SW480 (cell line): ENCODE measurements at regions not wholly inside any gene's neighbourhood (a gene's known extent, or its start where the extent isn't known, plus 50 kb on each side); places are given as distances from the start of the nearest gene placed in this dataset.

Experiments
- DNase-seq: peaks from one replicate; pipeline ENCODE4 v3.0.0-alpha.2; 2016; ENCODE audit warnings: low spot score

DNA sequence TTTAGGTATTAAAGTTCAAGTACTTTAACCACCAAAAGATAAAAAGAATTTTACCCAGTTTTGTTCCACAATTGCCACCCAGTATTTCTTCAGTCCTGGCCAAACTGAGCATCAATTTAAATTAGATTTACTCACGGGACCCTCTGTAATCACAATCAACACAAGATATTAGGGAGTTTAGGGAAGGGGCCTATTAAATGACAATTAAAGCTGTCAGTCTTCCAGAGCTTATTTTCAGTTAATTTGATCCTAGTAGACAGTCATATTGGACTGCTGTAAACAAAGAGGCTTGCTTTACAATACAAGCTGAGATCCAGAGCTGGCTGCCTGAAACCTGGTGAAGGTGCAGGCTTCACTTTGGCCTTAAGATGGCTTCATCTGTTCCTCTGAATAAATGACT is 321.2 kb upstream of the NBEA start:
- DNase-seq, result no peak

- no peak for DNase-seq
Measured at GRCh38 chr13:34623331-34623730, 318.7 kb upstream of the NBEA start.

GRCh38 chr13:34627509-34628208 is 314.4 kb upstream of the NBEA start:
- peak; percentile 14 for DNase-seq

- DNase-seq, result no peak
Measured at GRCh38 chr13:34628209-34628682, 313.8 kb upstream of the NBEA start.

GRCh38 chr13:34634448-34634847 is 307.6 kb upstream of the NBEA start:
- no peak for DNase-seq

GRCh38 chr13:34637138-34637537 is 304.9 kb upstream of the NBEA start:
- DNase-seq, result no peak

- DNase-seq, result no peak
Measured at GRCh38 chr13:34637636-34638035, 304.4 kb upstream of the NBEA start.

DNA sequence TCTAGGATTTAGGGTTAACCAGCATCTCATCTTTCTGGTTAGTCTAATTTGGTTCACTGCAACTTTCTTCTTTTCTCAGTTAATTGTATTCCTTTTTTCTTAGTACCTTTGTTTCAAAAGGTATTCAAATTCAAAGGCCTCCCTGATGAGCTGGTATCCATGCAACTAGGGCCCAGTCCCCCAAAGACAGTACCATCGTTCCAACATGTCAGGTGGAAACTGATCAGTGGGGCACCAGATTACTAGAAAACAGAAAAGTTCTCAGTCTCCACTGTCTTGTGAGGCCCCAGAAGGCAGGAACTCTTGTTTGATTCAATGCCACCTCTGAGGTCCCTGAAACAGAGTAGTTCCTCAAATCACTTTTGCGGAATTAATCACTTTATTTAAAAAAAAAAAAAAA is 303.2 kb upstream of the NBEA start:
- no peak for DNase-seq

DNA sequence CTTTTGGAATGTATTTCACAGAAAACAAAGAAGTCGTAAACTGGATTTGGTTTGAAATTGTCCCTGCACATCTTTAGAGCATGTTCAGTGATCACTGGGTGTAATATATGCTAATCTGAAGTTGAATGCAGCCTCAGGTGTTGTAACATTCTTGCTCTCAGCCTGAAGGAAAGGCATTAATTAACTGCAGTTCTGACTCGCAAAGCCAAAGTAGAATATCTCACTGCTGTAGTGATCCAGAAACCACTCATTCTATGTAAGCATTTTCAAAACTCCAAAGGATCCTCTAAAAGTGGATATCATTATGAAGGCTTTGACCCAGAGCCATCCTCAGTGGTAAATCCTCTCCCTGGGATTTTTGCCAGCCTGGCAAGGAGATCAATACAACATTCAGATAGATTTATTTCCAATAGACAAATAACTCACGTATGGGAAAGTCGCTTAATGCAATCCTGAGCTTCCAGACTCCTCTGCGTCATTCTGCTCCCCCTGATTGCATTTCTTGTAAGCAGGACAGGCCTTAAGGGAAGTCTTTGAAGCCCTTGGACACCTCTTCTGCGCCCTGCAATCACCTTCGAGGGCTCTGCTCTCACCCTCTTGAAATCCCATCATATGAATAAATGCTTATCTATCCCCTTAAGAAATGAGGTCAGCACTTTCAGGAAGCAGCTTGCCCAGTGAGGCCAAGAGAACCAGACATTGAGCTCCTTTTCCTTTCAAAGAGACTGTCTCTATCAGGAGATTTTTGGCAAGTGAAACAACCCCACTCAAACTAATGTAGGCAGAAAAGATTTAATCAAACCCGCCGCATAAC is 301.7 kb upstream of the NBEA start:
- DNase-seq, result no peak

- no peak for DNase-seq
Measured at GRCh38 chr13:34640993-34641330, 301.1 kb upstream of the NBEA start.

- no peak for DNase-seq
Measured at GRCh38 chr13:34647379-34648150, 294.5 kb upstream of the NBEA start.

DNA sequence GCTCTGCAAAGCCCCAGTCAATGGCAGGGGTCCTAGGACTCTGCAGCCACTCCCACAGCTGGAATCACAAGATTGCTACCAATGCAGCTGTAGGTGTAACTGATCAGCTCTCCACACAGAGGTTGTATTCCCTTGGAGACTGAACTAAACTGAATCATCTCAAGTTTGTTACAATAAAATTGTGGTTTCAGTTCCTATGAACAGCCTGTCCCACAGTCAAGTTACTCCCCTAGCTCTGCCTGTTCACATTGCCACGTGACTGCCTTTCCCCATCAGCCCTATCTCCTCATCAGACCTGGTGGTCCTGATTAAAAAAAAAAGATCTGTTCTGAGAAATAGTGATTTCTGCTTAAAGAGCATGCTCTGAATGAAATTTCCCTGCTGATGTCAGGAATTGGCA is 287.9 kb upstream of the NBEA start:
- DNase-seq, result no peak

GRCh38 chr13:34654647-34655046 is 287.4 kb upstream of the NBEA start:
- no peak for DNase-seq

DNA sequence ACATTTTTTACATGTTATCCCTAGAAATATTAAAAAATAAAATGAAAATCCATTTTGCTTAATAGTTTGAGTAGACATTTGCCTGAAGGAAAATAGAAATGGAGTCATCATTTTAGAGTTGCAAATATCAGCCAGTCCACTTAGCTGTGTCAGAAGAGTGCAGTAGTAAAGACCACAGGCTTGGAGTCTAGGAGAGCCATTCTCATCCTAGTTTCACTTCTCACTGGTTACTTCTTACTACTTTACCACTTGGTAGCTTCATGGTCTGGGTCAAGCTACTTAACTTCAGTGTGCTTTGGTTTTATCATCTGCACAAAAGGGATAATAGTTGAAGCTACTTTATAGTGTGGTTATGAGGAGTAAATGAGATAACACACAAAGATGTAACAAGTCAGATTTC is 286.5 kb upstream of the NBEA start:
- DNase-seq, result no peak

GRCh38 chr13:34657716-34658115 is 284.4 kb upstream of the NBEA start:
- peak; percentile 20 for DNase-seq

DNA sequence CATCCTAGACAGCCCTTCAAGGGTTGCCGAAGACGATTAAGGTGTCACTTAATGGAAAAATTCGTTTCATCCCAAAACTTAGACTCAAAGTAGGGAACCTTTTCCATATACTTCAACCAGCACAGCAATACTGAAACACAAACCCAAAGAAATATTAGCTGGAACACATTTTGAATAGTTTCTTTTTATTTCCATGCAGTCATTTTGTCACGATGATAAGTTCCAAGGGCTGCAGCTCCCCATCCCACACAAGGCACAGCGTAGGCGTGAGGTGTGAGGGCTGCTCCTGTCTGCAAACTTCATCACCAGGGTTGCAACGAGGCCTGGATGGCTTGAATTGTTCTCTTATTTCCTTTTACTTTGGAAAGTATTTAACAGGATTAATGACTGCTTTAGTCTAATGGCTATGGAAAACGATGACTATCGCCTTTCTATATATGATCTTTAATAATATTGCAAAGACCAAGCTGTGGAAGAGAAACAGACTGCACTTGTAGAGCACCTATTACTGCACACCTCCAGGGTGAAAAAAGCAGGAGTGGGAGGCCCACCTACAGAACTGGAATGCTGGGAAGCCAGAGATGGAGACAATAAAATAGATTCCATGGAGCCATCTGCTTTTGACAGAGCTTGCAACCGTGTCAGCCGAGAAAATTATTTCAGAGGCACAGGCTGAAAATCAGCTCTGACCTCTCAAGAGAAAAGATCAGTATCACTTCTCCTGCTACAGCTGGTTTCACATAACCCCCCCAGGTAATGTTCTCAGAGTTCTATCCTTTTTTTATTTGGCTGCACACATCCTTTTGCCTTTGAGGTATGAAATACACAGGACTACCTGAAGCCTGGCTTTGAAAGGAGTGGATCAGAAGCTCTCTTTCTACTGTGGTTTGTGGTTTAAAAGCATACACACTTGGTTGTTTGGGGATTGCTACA is 274.5 kb upstream of the NBEA start:
- no peak for DNase-seq

DNA sequence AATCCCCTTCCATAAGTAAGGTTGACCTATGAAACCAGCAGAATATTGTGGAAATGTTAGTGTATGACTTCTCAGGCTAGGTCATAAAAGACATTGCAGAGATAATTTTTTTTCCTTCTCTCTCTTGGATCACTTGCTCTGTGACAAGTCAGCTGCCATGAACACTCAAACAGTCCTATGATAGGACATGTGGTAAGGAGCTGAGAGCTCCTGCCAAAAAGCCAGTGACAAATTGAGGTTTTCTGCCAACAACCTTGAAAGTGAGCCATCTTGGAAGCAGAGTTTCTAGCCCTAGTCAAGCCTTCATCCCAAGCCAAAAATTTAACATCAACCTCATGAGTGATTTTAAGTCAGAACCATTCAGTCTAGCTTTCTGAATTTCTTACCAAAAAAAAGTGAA is 270.9 kb upstream of the NBEA start:
- DNase-seq, result no peak

DNA sequence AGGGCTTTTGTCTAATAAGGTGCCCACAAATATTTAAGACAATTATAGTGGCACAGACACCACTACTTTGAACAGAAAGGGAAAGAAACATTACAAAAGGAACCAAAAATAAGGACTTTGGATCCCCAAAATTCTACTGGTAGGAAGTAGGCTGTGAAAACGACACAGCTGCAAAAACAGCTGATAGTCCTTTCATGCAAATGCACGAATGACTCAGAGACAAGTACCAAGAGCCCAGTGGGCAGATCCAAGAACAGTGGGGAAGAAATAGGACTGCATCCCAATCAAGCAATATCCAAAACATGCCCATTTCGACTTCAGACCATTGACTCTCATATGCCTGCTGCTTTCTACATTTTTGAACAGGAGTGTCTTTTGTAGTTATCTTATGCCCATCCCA is 269.4 kb upstream of the NBEA start:
- no peak for DNase-seq

DNA sequence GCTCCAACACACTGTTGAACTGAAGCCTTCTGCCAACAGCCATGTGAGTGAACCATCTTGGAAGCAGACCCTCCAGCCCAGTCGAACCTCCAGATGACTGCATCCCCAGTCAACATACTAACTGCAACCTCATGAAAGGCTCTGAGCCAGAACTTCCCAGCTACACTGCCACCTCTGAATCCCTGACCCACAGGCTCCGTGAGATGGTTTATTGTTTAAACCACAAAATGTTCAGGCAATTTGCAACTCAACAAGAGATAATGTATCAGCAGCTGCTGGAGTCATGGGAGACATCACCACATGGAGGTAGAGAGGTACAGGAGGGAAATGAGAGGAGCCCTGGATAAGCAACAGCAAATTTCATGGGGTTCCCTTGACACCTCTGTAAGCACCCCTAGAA is 266.4 kb upstream of the NBEA start:
- no peak for DNase-seq

DNA sequence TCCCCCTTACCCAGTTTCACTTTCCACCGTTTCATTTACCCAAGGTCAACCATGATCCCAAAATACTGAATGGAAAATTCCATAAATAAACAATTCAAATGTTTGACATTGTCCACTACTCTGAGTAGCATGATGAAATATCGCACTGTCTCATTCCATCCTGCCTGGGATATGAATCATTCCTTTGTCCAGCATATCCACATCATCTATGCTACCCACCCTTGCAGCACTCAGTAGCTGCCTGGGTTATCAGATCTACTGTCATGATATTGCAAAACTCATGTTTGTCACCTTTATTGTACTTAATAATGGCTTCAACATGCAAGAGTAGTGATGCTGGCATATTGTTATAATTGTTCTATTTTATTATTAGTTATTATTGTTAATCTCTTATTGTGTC is 263.9 kb upstream of the NBEA start:
- DNase-seq, result peak; percentile 37

GRCh38 chr13:34681405-34681955 is 260.6 kb upstream of the NBEA start:
- DNase-seq, result no peak

- no peak for DNase-seq
Measured at GRCh38 chr13:34695063-34695462, 247.0 kb upstream of the NBEA start.
